ENCODE measurements at regions not wholly inside any gene's neighbourhood (a gene's known extent, or its start where the extent isn't known, plus 50 kb on each side); places are given as distances from the start of the nearest gene placed in this dataset.
"Not testable (repeated sequence)": the region's sequence is repeated elsewhere in the genome, so short reads cannot be mapped to it uniquely, and the experiment has no call there.

GRCh38 chr12:58117667-58118066, 176.3 kb downstream of the ATP23 start:
- H3K9me3 ChIP-seq (ENCODE audit: insufficient read depth, low read length, severe bottlenecking), result no peaks in the 10 kb centered on the region
- H3K4me2 ChIP-seq (ENCODE audit: insufficient read depth, low read length), result no peak overlapping the region
- H3K4me1 ChIP-seq (ENCODE audit: insufficient read depth, low read length), result peaks cover 7% of the 10 kb centered on the region; the same call in 1 of the 2 replicates
- no peaks in the 10 kb centered on the region for H3K79me2 ChIP-seq (ENCODE audit: insufficient read depth, low read length)
- no peak overlapping the region for H3K9ac ChIP-seq (ENCODE audit: low read depth, low read length)
- H3K27me3 ChIP-seq (ENCODE audit: insufficient read depth, low read length, poor library complexity), result no peaks in the 10 kb centered on the region
- TF ChIP-seq EZH2 (IDR thresholded peaks at IDR 0.05; ENCODE audit: borderline replicate concordance, low read depth, low read length, severe bottlenecking), result no peak
- TF ChIP-seq, protein P1, sequence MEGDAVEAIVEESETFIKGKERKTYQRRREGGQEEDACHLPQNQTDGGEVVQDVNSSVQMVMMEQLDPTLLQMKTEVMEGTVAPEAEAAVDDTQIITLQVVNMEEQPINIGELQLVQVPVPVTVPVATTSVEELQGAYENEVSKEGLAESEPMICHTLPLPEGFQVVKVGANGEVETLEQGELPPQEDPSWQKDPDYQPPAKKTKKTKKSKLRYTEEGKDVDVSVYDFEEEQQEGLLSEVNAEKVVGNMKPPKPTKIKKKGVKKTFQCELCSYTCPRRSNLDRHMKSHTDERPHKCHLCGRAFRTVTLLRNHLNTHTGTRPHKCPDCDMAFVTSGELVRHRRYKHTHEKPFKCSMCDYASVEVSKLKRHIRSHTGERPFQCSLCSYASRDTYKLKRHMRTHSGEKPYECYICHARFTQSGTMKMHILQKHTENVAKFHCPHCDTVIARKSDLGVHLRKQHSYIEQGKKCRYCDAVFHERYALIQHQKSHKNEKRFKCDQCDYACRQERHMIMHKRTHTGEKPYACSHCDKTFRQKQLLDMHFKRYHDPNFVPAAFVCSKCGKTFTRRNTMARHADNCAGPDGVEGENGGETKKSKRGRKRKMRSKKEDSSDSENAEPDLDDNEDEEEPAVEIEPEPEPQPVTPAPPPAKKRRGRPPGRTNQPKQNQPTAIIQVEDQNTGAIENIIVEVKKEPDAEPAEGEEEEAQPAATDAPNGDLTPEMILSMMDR (IDR thresholded peaks at IDR 0.05; ENCODE audit: borderline replicate concordance, extremely low read depth, low read length, poor library complexity, severe bottlenecking), result no peak
- DNase-seq, result no peak
- no peak overlapping the region for H3K4me3 ChIP-seq (ENCODE audit: low read depth in 1 of 2, low read length in 2 of 2)
- H2AFZ ChIP-seq (ENCODE audit: low read depth, low read length), result no peak overlapping the region
- H3K27ac ChIP-seq (ENCODE audit: low read length), result no peak overlapping the region
- H4K20me1 ChIP-seq (ENCODE audit: insufficient read depth, low read length), result no peaks in the 10 kb centered on the region
- ATAC-seq (ENCODE audit: insufficient read depth, low read depth), result 0 out of 3 replicates have a peak, but pooled peaks have one; percentile 19
- H3K36me3 ChIP-seq (ENCODE audit: insufficient read depth, low read length), result no peaks in the 10 kb centered on the region

DNA sequence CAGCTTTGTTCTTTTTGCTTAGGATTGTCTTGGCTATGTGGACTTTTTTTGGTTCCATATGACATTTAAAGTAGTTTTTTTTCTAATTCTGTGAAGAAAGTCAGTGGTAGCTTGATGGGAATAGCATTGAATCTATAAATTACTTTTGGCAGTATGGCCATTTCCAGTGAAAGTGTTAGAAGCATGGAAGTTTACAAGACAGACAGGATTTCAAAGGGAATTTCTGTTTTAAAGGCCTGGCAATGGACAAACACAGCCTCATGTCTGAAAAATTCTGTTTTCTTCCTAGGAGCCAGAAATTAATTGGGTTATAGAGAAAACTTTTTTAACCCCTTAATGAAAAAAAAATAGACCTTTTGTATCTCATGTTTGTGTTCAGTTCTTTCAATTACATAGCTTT, 184.4 kb downstream of the ATP23 start:
- not testable (repeated sequence) for DNase-seq; H4K20me1 ChIP-seq (ENCODE audit: insufficient read depth, low read length); H3K4me3 ChIP-seq (ENCODE audit: low read depth in 1 of 2, low read length in 2 of 2); H3K27ac ChIP-seq (ENCODE audit: low read length); H3K36me3 ChIP-seq (ENCODE audit: insufficient read depth, low read length); H3K4me1 ChIP-seq (ENCODE audit: insufficient read depth, low read length); H2AFZ ChIP-seq (ENCODE audit: low read depth, low read length); H3K9me3 ChIP-seq (ENCODE audit: insufficient read depth, low read length, severe bottlenecking); H3K4me2 ChIP-seq (ENCODE audit: insufficient read depth, low read length); H3K79me2 ChIP-seq (ENCODE audit: insufficient read depth, low read length); H3K27me3 ChIP-seq (ENCODE audit: insufficient read depth, low read length, poor library complexity); ATAC-seq (ENCODE audit: insufficient read depth, low read depth); H3K9ac ChIP-seq (ENCODE audit: low read depth, low read length)

DNA sequence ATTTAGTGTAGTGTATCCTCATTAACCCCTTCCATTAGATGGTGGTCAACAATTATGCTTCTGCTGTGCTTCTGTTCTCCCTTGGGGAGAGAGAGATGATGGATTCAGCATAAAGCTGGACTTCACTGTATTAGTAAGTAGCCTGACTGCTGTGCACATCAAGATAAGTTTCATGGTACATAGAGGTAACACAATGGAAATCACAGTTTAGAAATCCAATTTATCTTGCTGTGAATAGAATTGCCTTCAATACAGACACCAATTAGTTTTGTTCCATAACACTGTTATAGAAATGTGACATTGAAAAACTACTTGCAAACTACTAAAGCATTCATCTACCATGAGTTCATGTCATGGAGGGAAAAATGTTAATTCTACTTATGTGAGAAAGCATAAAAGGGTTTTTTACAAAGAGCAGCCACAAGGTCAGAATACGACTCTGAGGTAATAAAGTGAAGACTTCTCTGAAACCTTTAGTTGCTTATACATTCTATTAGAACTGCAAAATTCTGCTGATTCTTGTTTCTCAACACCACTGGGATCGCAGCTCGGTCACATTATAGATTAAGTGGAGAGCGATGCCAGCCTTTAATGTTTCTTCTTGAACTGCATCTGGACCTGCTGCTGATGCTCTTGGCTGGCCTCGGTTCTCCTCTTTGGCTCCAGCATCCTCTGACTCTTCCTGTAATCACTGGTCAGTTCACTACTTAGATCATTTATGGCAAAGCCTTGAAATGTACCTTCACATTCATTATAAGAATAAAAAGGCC, 190.8 kb downstream of the ATP23 start:
- no peak for TF ChIP-seq EZH2 (IDR thresholded peaks at IDR 0.05; ENCODE audit: borderline replicate concordance, low read depth, low read length, severe bottlenecking)
- TF ChIP-seq, protein P1 (IDR thresholded peaks at IDR 0.05; ENCODE audit: borderline replicate concordance, extremely low read depth, low read length, poor library complexity, severe bottlenecking), result no peak
- no peak overlapping the region for H3K27ac ChIP-seq (ENCODE audit: low read length)

GRCh38 chr12:58138424-58138823, 197.1 kb downstream of the ATP23 start:
- no peak for ATAC-seq (ENCODE audit: insufficient read depth, low read depth)
- Histone ChIP-seq H3K27me3 (ENCODE audit: insufficient read depth, low read length, poor library complexity) (no peaks in the 10 kb centered on the region), H3K4me2 (ENCODE audit: insufficient read depth, low read length) (no peak overlapping the region), H3K9ac (ENCODE audit: low read depth, low read length) (no peak overlapping the region), H2AFZ (ENCODE audit: low read depth, low read length) (no peak overlapping the region), H3K36me3 (ENCODE audit: insufficient read depth, low read length) (no peaks in the 10 kb centered on the region), H3K9me3 (ENCODE audit: insufficient read depth, low read length, severe bottlenecking) (no peaks in the 10 kb centered on the region), H3K4me1 (ENCODE audit: insufficient read depth, low read length) (no peaks in the 10 kb centered on the region), H3K27ac (ENCODE audit: low read length) (no peak overlapping the region), H3K79me2 (ENCODE audit: insufficient read depth, low read length) (no peaks in the 10 kb centered on the region), H4K20me1 (ENCODE audit: insufficient read depth, low read length) (no peaks in the 10 kb centered on the region), H3K4me3 (ENCODE audit: low read depth in 1 of 2, low read length in 2 of 2) (no peak overlapping the region)
- TF ChIP-seq, protein P1 (IDR thresholded peaks at IDR 0.05; ENCODE audit: borderline replicate concordance, extremely low read depth, low read length, poor library complexity, severe bottlenecking), result no peak
- TF ChIP-seq EZH2 (IDR thresholded peaks at IDR 0.05; ENCODE audit: borderline replicate concordance, low read depth, low read length, severe bottlenecking), result no peak
- DNase-seq, result no peak

More for the DNA sequence above, 190.8 kb downstream of the ATP23 start:
- no peak overlapping the region for H3K9ac ChIP-seq (ENCODE audit: low read depth, low read length)
- ATAC-seq (ENCODE audit: insufficient read depth, low read depth) (no peak), DNase-seq (no peak)
- no peaks in the 10 kb centered on the region for H3K9me3 ChIP-seq (ENCODE audit: insufficient read depth, low read length, severe bottlenecking)
- no peaks in the 10 kb centered on the region for H3K79me2 ChIP-seq (ENCODE audit: insufficient read depth, low read length)
- no peaks in the 10 kb centered on the region for H3K4me1 ChIP-seq (ENCODE audit: insufficient read depth, low read length)
- H2AFZ ChIP-seq (ENCODE audit: low read depth, low read length), result no peak overlapping the region
- no peaks in the 10 kb centered on the region for H3K36me3 ChIP-seq (ENCODE audit: insufficient read depth, low read length)
- H3K27me3 ChIP-seq (ENCODE audit: insufficient read depth, low read length, poor library complexity), result no peaks in the 10 kb centered on the region
- H3K4me3 ChIP-seq (ENCODE audit: low read depth in 1 of 2, low read length in 2 of 2), result no peak overlapping the region
- H3K4me2 ChIP-seq (ENCODE audit: insufficient read depth, low read length), result no peak overlapping the region
- H4K20me1 ChIP-seq (ENCODE audit: insufficient read depth, low read length), result no peaks in the 10 kb centered on the region
